ENCODE measurements at regions not wholly inside any gene's neighbourhood (a gene's known extent, or its start where the extent isn't known, plus 50 kb on each side); places are given as distances from the start of the nearest gene placed in this dataset.

DNA sequence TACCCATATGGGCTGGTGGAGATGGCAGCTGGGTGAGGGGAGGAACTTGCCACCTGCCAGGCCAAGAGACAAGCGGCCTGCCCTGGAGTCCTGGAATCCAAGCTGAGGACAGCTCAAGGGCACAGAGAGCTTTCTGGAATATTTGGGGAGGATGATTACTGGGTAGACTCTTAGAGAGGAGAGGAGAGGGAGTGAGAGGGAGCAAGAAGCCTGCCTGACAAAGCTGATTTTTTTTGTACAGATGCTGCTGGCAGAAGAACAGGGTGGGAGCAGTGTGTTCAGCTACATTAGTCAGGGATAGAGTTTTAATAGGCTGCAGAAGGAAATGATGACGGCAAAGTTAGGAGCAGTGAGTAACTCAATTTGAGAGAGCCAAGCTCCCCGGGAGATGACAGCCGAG is 299.3 kb downstream of the NXPE2 start:
- Histone ChIP-seq H3K4me3 (no peak overlapping the region), H3K4me1 (peaks cover 5% of the 10 kb centered on the region), H3K36me3 (no peaks in the 10 kb centered on the region), H3K9me3 (no peaks in the 10 kb centered on the region), H3K27ac (no peak overlapping the region), H3K27me3 (no peaks in the 10 kb centered on the region)
- intact Hi-C loops (cut with DNase I): no loop called here
- TF ChIP-seq POLR2AphosphoS5 (IDR thresholded peaks at IDR 0.05; ENCODE audit: insufficient read depth in 1 of 2, low read depth in 1 of 2) (no peak), POLR2A (IDR thresholded peaks at IDR 0.05) (no peak), CTCF (IDR thresholded peaks at IDR 0.05) (no peak)
- peak in 1 of 2 donors; percentile 79 for DNase-seq (ENCODE audit: extremely low spot score in 2 of 2)

DNA sequence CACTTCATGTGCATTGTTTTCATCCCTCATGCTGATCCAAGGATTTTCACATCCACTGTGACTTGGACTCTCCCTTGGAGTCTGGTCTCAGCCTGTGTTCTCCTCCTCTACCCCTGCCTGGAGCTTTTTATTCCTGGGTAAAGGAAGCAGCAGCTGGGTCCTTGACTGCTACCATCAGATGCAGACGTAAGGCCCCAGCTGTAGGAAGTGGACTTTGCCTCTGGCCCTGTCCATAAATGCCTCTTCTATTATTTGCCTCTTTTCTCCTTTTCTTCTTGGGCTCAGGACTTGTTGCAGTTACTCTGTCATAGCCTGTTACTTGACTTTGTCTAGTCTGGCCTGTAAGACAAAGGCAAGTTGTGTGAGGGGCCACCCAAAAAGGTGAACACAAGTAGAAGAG is 303.8 kb downstream of the NXPE2 start:
- H3K4me1 ChIP-seq: peaks cover 5% of the 10 kb centered on the region
- TF ChIP-seq POLR2AphosphoS5 (IDR thresholded peaks at IDR 0.05; ENCODE audit: insufficient read depth in 1 of 2, low read depth in 1 of 2) (no peak), CTCF (IDR thresholded peaks at IDR 0.05) (no peak), POLR2A (IDR thresholded peaks at IDR 0.05) (no peak)
- H3K27ac ChIP-seq: no peak overlapping the region
- DNase-seq (ENCODE audit: extremely low spot score in 2 of 2): no peak
- no peaks in the 10 kb centered on the region for H3K36me3 ChIP-seq
- H3K27me3 ChIP-seq: no peaks in the 10 kb centered on the region
- H3K4me3 ChIP-seq: no peak overlapping the region
- H3K9me3 ChIP-seq: no peaks in the 10 kb centered on the region
- intact Hi-C loops (cut with DNase I): no loop called here

DNA sequence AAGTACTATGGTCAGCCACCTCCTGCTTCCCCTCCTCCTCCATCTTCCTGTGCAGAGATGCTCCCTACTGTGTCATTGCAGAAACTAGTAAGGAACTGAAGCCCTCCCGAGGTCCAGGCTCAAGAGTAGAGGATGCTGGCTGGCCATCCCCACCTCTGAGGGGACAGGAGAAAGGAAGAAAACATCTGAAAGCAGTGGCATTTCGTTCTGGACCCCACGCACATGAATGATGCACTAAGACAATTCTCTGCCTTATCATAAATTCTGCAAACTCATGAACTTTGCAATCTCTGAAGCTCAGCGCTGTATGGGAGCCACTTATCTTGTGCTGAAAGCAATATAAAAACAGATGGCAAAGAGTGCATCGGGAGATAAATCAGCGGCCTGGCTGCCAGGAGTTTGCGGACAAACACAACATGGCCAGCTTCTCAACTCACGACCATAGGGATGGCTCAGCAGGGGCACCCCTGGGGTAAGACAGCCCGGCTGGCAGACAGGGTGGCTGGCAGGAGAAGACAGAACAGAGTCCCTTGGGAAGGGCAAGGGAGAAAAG is 306.4 kb downstream of the NXPE2 start:
- Histone ChIP-seq H3K4me1 (no peaks in the 10 kb centered on the region), H3K36me3 (no peaks in the 10 kb centered on the region), H3K27me3 (no peaks in the 10 kb centered on the region), H3K9me3 (no peaks in the 10 kb centered on the region), H3K4me3 (no peak overlapping the region), H3K27ac (no peak overlapping the region)
- TF ChIP-seq POLR2AphosphoS5 (IDR thresholded peaks at IDR 0.05; ENCODE audit: insufficient read depth in 1 of 2, low read depth in 1 of 2) (no peak), CTCF (IDR thresholded peaks at IDR 0.05) (no peak), POLR2A (IDR thresholded peaks at IDR 0.05) (no peak)
- intact Hi-C loops (cut with DNase I): no loop called here
- DNase-seq (ENCODE audit: extremely low spot score in 2 of 2): no peak

DNA sequence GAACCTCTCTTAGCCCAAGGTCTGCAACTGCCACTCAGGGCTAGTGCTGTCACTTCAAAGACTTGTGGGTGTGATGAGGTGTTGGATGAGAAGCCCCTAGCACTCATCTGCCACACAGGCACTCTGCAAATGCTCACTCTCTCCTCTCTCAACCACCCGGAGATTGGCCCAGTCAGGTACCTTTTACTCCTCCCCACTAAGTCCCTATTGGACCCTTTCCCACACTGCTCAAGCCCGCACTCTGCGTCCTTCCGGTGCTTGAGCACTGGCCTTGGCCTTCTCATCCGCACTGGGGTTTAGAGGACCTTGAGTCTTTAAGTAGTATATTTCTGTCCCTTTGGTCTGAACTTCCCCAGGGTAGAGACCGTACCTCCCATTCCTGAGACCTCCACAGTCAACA is 308.0 kb downstream of the NXPE2 start:
- no peaks in the 10 kb centered on the region for H3K27me3 ChIP-seq
- no peak for TF ChIP-seq POLR2AphosphoS5 (IDR thresholded peaks at IDR 0.05; ENCODE audit: insufficient read depth in 1 of 2, low read depth in 1 of 2)
- TF ChIP-seq POLR2A (IDR thresholded peaks at IDR 0.05): no peak
- no peak for TF ChIP-seq CTCF (IDR thresholded peaks at IDR 0.05)
- H3K9me3 ChIP-seq: no peaks in the 10 kb centered on the region
- no peak overlapping the region for H3K27ac ChIP-seq
- intact Hi-C loops (cut with DNase I): no loop called here
- H3K36me3 ChIP-seq: no peaks in the 10 kb centered on the region
- no peaks in the 10 kb centered on the region for H3K4me1 ChIP-seq
- no peak for DNase-seq (ENCODE audit: extremely low spot score in 2 of 2)
- no peak overlapping the region for H3K4me3 ChIP-seq

GRCh38 chr11:114987186-114987760 is 308.9 kb downstream of the NXPE2 start:
- TF ChIP-seq POLR2A (IDR thresholded peaks at IDR 0.05): no peak
- no peak for TF ChIP-seq POLR2AphosphoS5 (IDR thresholded peaks at IDR 0.05; ENCODE audit: insufficient read depth in 1 of 2, low read depth in 1 of 2)
- TF ChIP-seq CTCF (IDR thresholded peaks at IDR 0.05): no peak
- intact Hi-C loops (cut with DNase I): no loop called here
- H3K27ac ChIP-seq: no peak overlapping the region

More at GRCh38 chr11:114987186-114987760, 308.9 kb downstream of the NXPE2 start:
- no peaks in the 10 kb centered on the region for H3K9me3 ChIP-seq
- no peaks in the 10 kb centered on the region for H3K4me1 ChIP-seq
- no peak overlapping the region for H3K4me3 ChIP-seq
- no peaks in the 10 kb centered on the region for H3K27me3 ChIP-seq
- no peak for DNase-seq (ENCODE audit: extremely low spot score in 2 of 2)
- H3K36me3 ChIP-seq: no peaks in the 10 kb centered on the region
